ENCODE measurements at regions not wholly inside any gene's neighbourhood (a gene's known extent, or its start where the extent isn't known, plus 50 kb on each side); places are given as distances from the start of the nearest gene placed in this dataset.
"Not testable (repeated sequence)": the region's sequence is repeated elsewhere in the genome, so short reads cannot be mapped to it uniquely, and the experiment has no call there.

GRCh38 chrX:89756466-89756865 lies 165.2 kb upstream of the TGIF2LX start:
- H4K8ac ChIP-seq (replicated peaks; ENCODE audit: insufficient read length, low read depth, low read length); H3K27me3 Mint-ChIP-seq (ENCODE audit: low read depth); H2AK5ac ChIP-seq (ENCODE audit: insufficient read length, low read length); H3K23me2 ChIP-seq (ENCODE audit: insufficient read length, low read depth, low read length, poor library complexity, severe bottlenecking); H2AFZ ChIP-seq (ENCODE audit: low read length); H3K4me1 ChIP-seq (ENCODE audit: insufficient read depth, low read length); H3K4me1 Mint-ChIP-seq; H3K27ac Mint-ChIP-seq; H3K14ac ChIP-seq (ENCODE audit: insufficient read depth, low read length); H2BK20ac ChIP-seq (ENCODE audit: low read depth, low read length, poor library complexity, severe bottlenecking); H3K23ac ChIP-seq (ENCODE audit: insufficient read length, low read depth, low read length); H2BK5ac ChIP-seq (ENCODE audit: insufficient read length, low read length); H3T11ph ChIP-seq (ENCODE audit: low read length); H3K56ac ChIP-seq (ENCODE audit: insufficient read length, low read depth, low read length); H4K91ac ChIP-seq (ENCODE audit: insufficient read length, low read depth, low read length); H3K4me2 ChIP-seq (ENCODE audit: insufficient read depth, insufficient read length, low read length); DNase-seq; H3K27me3 ChIP-seq (ENCODE audit: insufficient read depth, low read length); H2BK12ac ChIP-seq (ENCODE audit: insufficient read length, low read depth, low read length); H3K9ac ChIP-seq (ENCODE audit: extremely low read depth, insufficient read length, low read length); H3K79me2 ChIP-seq (ENCODE audit: insufficient read depth, low read length); H3K79me1 ChIP-seq (ENCODE audit: insufficient read depth, low read depth, low read length, poor library complexity, severe bottlenecking); H4K20me1 ChIP-seq (ENCODE audit: control insufficient read depth, insufficient read depth, insufficient read length); H2BK15ac ChIP-seq (ENCODE audit: low read depth, low read length); H3K18ac ChIP-seq (ENCODE audit: insufficient read length, low read depth, low read length); H3K4me3 Mint-ChIP-seq; H2BK120ac ChIP-seq (ENCODE audit: low read depth, low read length, poor library complexity, severe bottlenecking); H3K27ac ChIP-seq (ENCODE audit: insufficient read length, low read depth, low read length); H4K5ac ChIP-seq (ENCODE audit: insufficient read length, low read depth, low read length); H3K4ac ChIP-seq (ENCODE audit: low read depth, low read length): not testable (repeated sequence)
- Mint-ChIP-seq H3K9me3 (peaks cover 39 to 42% of the 10 kb centered on the region in 2 experiments), H3K36me3 (ENCODE audit: insufficient read depth in 1 of 3, low read depth in 3 of 3) (peaks cover 15 to 49% (median 38%) of the 10 kb centered on the region in 3 experiments)
- no CpG with 5 or more reads among the region's 4 CpGs for WGBS (ENCODE audit: extremely low coverage, insufficient read length, low lambda C conversion rate)
- peaks cover 11% of the 10 kb centered on the region for H3K9me3 ChIP-seq (ENCODE audit: control insufficient read depth, low read depth, low read length)

All from H9 (cell line).